ENCODE measurements at regions not wholly inside any gene's neighbourhood (a gene's known extent, or its start where the extent isn't known, plus 50 kb on each side); places are given as distances from the start of the nearest gene placed in this dataset.

GRCh38 chr21:31531967-31532366, 127.5 kb upstream of the SOD1 start:
- H3K4me3 ChIP-seq (replicated peaks; ENCODE audit: insufficient read depth, low read length) = no peak overlapping the region
- TF ChIP-seq REST (IDR thresholded peaks at IDR 0.05; ENCODE audit: insufficient replicate concordance, low read depth) (no peak), POLR2AphosphoS5 (IDR thresholded peaks at IDR 0.05; ENCODE audit: low read depth) (no peak), GABPA (IDR thresholded peaks at IDR 0.05; ENCODE audit: low read depth) (no peak), SPI1 (IDR thresholded peaks at IDR 0.05; ENCODE audit: borderline replicate concordance, low read depth) (no peak)
- TF ChIP-seq, protein P1, sequence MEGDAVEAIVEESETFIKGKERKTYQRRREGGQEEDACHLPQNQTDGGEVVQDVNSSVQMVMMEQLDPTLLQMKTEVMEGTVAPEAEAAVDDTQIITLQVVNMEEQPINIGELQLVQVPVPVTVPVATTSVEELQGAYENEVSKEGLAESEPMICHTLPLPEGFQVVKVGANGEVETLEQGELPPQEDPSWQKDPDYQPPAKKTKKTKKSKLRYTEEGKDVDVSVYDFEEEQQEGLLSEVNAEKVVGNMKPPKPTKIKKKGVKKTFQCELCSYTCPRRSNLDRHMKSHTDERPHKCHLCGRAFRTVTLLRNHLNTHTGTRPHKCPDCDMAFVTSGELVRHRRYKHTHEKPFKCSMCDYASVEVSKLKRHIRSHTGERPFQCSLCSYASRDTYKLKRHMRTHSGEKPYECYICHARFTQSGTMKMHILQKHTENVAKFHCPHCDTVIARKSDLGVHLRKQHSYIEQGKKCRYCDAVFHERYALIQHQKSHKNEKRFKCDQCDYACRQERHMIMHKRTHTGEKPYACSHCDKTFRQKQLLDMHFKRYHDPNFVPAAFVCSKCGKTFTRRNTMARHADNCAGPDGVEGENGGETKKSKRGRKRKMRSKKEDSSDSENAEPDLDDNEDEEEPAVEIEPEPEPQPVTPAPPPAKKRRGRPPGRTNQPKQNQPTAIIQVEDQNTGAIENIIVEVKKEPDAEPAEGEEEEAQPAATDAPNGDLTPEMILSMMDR (IDR thresholded peaks at IDR 0.05; ENCODE audit: insufficient read depth, low read length) = no peak
- H3K27me3 ChIP-seq (ENCODE audit: insufficient read depth, poor library complexity, severe bottlenecking) = no peaks in the 10 kb centered on the region
- no peak for DNase-seq (ENCODE audit: low read depth in 1 of 2, low spot score in 1 of 2)
- no peak overlapping the region for H3K27ac ChIP-seq (replicated peaks)

- Histone ChIP-seq H3K27me3 (ENCODE audit: insufficient read depth, poor library complexity, severe bottlenecking) (no peaks in the 10 kb centered on the region), H3K4me3 (replicated peaks; ENCODE audit: insufficient read depth, low read length) (no peak overlapping the region), H3K27ac (replicated peaks) (no peak overlapping the region)
- TF ChIP-seq REST (IDR thresholded peaks at IDR 0.05; ENCODE audit: insufficient replicate concordance, low read depth) = no peak
- TF ChIP-seq, protein P1 (IDR thresholded peaks at IDR 0.05; ENCODE audit: insufficient read depth, low read length) = no peak
- TF ChIP-seq GABPA (IDR thresholded peaks at IDR 0.05; ENCODE audit: low read depth) = no peak
- TF ChIP-seq POLR2AphosphoS5 (IDR thresholded peaks at IDR 0.05; ENCODE audit: low read depth) = no peak
- TF ChIP-seq SPI1 (IDR thresholded peaks at IDR 0.05; ENCODE audit: borderline replicate concordance, low read depth) = no peak
- no peak for DNase-seq (ENCODE audit: low read depth in 1 of 2, low spot score in 1 of 2)
Observed at GRCh38 chr21:31530897-31531705, 128.4 kb upstream of the SOD1 start.

DNA sequence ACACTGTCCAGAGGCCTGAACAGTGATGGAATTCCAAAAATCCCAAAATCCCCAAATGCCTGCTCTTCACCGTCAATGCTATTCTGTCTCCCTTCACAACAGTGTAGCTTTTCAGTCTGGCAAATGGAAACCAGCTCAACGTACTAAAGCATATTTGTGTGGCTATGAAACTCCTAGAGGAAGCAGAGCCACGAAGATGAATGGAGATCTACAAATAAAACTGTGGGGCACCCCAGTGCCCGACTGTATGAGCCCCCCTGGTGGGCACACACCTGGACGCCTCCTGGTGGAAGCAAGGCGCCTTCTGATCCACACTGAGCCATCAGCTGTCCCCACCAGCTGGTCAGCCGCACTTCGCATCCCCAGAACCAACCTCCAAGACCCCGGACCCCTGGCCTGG, 129.1 kb upstream of the SOD1 start:
- Histone ChIP-seq H3K27me3 (ENCODE audit: insufficient read depth, poor library complexity, severe bottlenecking) (no peaks in the 10 kb centered on the region), H3K4me3 (replicated peaks; ENCODE audit: insufficient read depth, low read length) (no peak overlapping the region), H3K27ac (replicated peaks) (no peak overlapping the region)
- DNase-seq (ENCODE audit: low read depth in 1 of 2, low spot score in 1 of 2) = no peak
- TF ChIP-seq SPI1 (IDR thresholded peaks at IDR 0.05; ENCODE audit: borderline replicate concordance, low read depth) (no peak), REST (IDR thresholded peaks at IDR 0.05; ENCODE audit: insufficient replicate concordance, low read depth) (no peak), GABPA (IDR thresholded peaks at IDR 0.05; ENCODE audit: low read depth) (no peak), POLR2AphosphoS5 (IDR thresholded peaks at IDR 0.05; ENCODE audit: low read depth) (no peak)
- TF ChIP-seq, protein P1 (IDR thresholded peaks at IDR 0.05; ENCODE audit: insufficient read depth, low read length) = no peak

All from HL-60 (cell line).